Keratinocyte (primary cell): ENCODE measurements at regions not wholly inside any gene's neighbourhood (a gene's known extent, or its start where the extent isn't known, plus 50 kb on each side); places are given as distances from the start of the nearest gene placed in this dataset.

Experiments used
- DNase-seq: peaks from one replicate; pipeline ENCODE4 v3.0.0-alpha.2; 2011; ENCODE audit warnings: low read depth, missing footprints, low spot score
- FAIRE-seq: peaks from 2 replicates; lab custom pipeline; 2011; peaks lifted over from hg19 to GRCh38; lab: Jason Lieb, UNC
- H2AFZ ChIP-seq: 2 replicates; pipeline ENCODE4 v1.6.0; 2012; ENCODE audit warnings: low read length, control low read depth, inconsistent platforms; ENCODE audit not compliant: control insufficient read depth
- H3K27ac ChIP-seq: 2 replicates; pipeline ENCODE4 v1.5.1; 2011; ENCODE audit warnings: low read length; ENCODE audit not compliant: control insufficient read depth, insufficient read depth
- H3K27me3 ChIP-seq: 3 replicates; pipeline ENCODE4 v1.6.0; 2011; ENCODE audit warnings: low read length; ENCODE audit not compliant: control insufficient read depth, insufficient read depth; ENCODE audit errors: extremely low read depth
- H3K36me3 ChIP-seq, 2 experiments: 2 replicates in 1 of 2; 3 replicates in 1 of 2; pipeline ENCODE4 v1.5.1; 2011; ENCODE audit warnings: low read length in 2 of 2, mild to moderate bottlenecking in 1 of 2; ENCODE audit not compliant: control insufficient read depth in 2 of 2, insufficient read depth in 2 of 2; ENCODE audit errors: extremely low read depth in 1 of 2
- H3K4me1 ChIP-seq: 3 replicates; pipeline ENCODE4 v1.5.1; 2011; ENCODE audit warnings: low read length; ENCODE audit not compliant: control insufficient read depth, insufficient read depth; ENCODE audit errors: extremely low read depth
- H3K4me2 ChIP-seq: 3 replicates; pipeline ENCODE4 v1.6.0; 2011; ENCODE audit warnings: low read depth, low read length; ENCODE audit not compliant: control insufficient read depth, insufficient read depth; ENCODE audit errors: extremely low read depth
- H3K4me3 ChIP-seq, 3 experiments: fragments of 200-600 bp in 1 of 3; sonication (generic) in 1 of 3; 2 replicates in 2 of 3; 3 replicates in 1 of 3; pipeline ENCODE4 v1.5.1; 2011 to 2016; ENCODE audit warnings: low read length in 3 of 3, mild to moderate bottlenecking in 3 of 3, control low read depth in 2 of 3, inconsistent platforms in 1 of 3, low read depth in 1 of 3, mixed read lengths in 1 of 3, mixed run types in 1 of 3, moderate library complexity in 1 of 3; ENCODE audit not compliant: control insufficient read depth in 2 of 3, insufficient read depth in 2 of 3; ENCODE audit errors: extremely low read depth in 1 of 3
- H3K79me2 ChIP-seq: 2 replicates; pipeline ENCODE4 v1.6.0; 2012; ENCODE audit warnings: low read length; ENCODE audit not compliant: control insufficient read depth, insufficient read depth
- H3K9ac ChIP-seq: 3 replicates; pipeline ENCODE4 v1.6.0; 2011; ENCODE audit warnings: low read length; ENCODE audit not compliant: control insufficient read depth, insufficient read depth; ENCODE audit errors: extremely low read depth
- H3K9me1 ChIP-seq: 3 replicates; pipeline ENCODE4 v1.6.0; 2011; ENCODE audit warnings: low read length; ENCODE audit not compliant: control insufficient read depth, insufficient read depth; ENCODE audit errors: extremely low read depth
- H3K9me3 ChIP-seq: 2 replicates; pipeline ENCODE4 v1.5.1; 2012; ENCODE audit warnings: low read depth, low read length; ENCODE audit not compliant: control insufficient read depth
- H4K20me1 ChIP-seq: 3 replicates; pipeline ENCODE4 v1.6.0; 2011; ENCODE audit warnings: low read length; ENCODE audit not compliant: control insufficient read depth, insufficient read depth; ENCODE audit errors: extremely low read depth
- EZH2 ChIP-seq: IDR thresholded peaks from one replicate; pipeline ENCODE4 v1.6.1; 2012; ENCODE audit warnings: inconsistent platforms, mild to moderate bottlenecking, low read length, moderate library complexity
- dilution Hi-C: fragments of 300-500 bp; cut with MboI; formaldehyde crosslinking; loops from one replicate; pipeline ENCODE4 v1.7.0; 2020; ENCODE audit warnings: low sequenced_read_pairs; ENCODE audit not compliant: extremely low pct_ligation_motif_present
- TF ChIP-seq, protein P1 (sequence below), 3 experiments: IDR thresholded peaks in 1 of 3; conservative IDR thresholded peaks in 1 of 3; optimal IDR thresholded peaks in 1 of 3; 2 replicates in 2 of 3; 3 replicates in 1 of 3; pipeline versions ENCODE3 to v1.5.1; 2011; ENCODE audit warnings: low read length in 3 of 3, mild to moderate bottlenecking in 3 of 3, moderate library complexity in 2 of 3, control low read depth in 1 of 3, inconsistent platforms in 1 of 3; ENCODE audit not compliant: insufficient read depth in 2 of 3; ENCODE audit errors: extremely low read depth in 1 of 3

DNA sequence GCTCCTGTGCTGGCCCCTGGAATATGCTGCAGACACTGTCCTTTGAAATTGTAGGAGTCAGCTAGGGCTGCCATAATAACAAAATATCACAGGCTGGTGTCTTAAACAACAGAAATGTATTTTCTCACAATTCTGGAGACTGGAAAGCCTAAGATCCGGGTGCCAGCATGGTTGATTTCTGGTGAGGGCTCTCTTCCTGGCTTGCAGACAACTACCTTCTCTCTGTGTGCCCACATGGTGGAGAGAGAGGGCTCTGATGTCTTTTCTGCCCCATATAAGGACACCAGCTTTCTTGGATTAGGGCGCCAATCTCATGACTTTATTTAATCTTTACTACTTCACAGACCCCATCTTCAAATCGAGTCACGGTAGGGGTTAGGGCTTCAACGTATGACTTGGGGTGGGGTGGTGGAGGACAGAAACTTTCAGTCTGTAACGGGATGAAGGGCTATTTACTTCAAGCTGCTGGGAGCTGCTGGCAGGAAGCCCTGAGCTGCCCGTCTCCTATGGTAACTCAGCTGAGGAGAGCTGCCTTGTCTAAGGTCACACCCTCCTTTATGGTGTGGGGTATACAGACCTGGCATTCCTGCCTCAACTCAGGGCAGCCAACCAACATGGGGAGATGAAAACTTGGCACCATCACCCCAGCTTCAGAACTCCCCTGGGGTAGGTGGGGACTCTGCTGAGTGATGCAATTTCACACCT, 142.9 kb upstream of the ZBED5 start:
- DNase-seq (no peak), FAIRE-seq (no peak)
- no peak overlapping the region for H3K27ac ChIP-seq
- H2AFZ ChIP-seq: no peak overlapping the region
- H3K4me3 ChIP-seq: no peak overlapping the region
- H3K27me3 ChIP-seq: peaks cover 25% of the 10 kb centered on the region
- no peak overlapping the region for H3K9ac ChIP-seq
- no peak overlapping the region for H3K4me2 ChIP-seq
- no peak for TF ChIP-seq EZH2
- TF ChIP-seq, protein P1, sequence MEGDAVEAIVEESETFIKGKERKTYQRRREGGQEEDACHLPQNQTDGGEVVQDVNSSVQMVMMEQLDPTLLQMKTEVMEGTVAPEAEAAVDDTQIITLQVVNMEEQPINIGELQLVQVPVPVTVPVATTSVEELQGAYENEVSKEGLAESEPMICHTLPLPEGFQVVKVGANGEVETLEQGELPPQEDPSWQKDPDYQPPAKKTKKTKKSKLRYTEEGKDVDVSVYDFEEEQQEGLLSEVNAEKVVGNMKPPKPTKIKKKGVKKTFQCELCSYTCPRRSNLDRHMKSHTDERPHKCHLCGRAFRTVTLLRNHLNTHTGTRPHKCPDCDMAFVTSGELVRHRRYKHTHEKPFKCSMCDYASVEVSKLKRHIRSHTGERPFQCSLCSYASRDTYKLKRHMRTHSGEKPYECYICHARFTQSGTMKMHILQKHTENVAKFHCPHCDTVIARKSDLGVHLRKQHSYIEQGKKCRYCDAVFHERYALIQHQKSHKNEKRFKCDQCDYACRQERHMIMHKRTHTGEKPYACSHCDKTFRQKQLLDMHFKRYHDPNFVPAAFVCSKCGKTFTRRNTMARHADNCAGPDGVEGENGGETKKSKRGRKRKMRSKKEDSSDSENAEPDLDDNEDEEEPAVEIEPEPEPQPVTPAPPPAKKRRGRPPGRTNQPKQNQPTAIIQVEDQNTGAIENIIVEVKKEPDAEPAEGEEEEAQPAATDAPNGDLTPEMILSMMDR (optimal IDR thresholded peaks at IDR 0.05 in 1 of 3, IDR thresholded peaks at IDR 0.05 in 1 of 3, conservative IDR thresholded peaks at IDR 0.05 in 1 of 3; ENCODE audit: extremely low read depth in 1 of 3, insufficient read depth in 2 of 3, low read length in 3 of 3): no peak
- H3K9me1 ChIP-seq: no peaks in the 10 kb centered on the region
- no peaks in the 10 kb centered on the region for H3K36me3 ChIP-seq
- H3K9me3 ChIP-seq: no peaks in the 10 kb centered on the region
- no peaks in the 10 kb centered on the region for H3K79me2 ChIP-seq
- dilution Hi-C loops: no loop called here
- no peaks in the 10 kb centered on the region for H4K20me1 ChIP-seq
- H3K4me1 ChIP-seq: no peaks in the 10 kb centered on the region

DNA sequence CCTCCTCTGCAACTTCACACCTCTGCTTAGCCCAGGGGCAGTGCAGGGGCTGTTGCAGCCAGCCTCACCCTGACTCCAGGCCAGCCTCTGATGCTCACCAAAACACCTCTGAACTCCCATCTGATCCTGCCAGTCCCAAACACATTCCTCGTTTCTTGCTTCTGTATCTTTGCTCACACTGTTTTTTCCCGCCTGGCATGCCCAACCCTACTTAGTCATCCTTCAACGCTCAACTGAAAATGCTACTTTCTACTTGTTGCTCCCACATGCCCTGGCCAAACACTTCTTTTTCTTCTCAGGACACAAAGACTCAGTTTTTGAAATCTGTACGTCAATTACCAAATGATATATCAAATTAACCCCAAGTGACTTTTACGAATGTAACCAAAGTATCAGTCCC, 140.8 kb upstream of the ZBED5 start:
- H4K20me1 ChIP-seq: no peaks in the 10 kb centered on the region
- H3K4me1 ChIP-seq: no peaks in the 10 kb centered on the region
- no peak overlapping the region for H2AFZ ChIP-seq
- no peaks in the 10 kb centered on the region for H3K79me2 ChIP-seq
- H3K27ac ChIP-seq: no peak overlapping the region
- no peaks in the 10 kb centered on the region for H3K9me3 ChIP-seq
- dilution Hi-C loops: no loop called here
- no peaks in the 10 kb centered on the region for H3K36me3 ChIP-seq
- peaks cover 17% of the 10 kb centered on the region for H3K27me3 ChIP-seq
- TF ChIP-seq EZH2: no peak
- TF ChIP-seq, protein P1 (optimal IDR thresholded peaks at IDR 0.05 in 1 of 3, IDR thresholded peaks at IDR 0.05 in 1 of 3, conservative IDR thresholded peaks at IDR 0.05 in 1 of 3; ENCODE audit: extremely low read depth in 1 of 3, insufficient read depth in 2 of 3, low read length in 3 of 3): no peak
- DNase-seq: no peak
- H3K9me1 ChIP-seq: no peaks in the 10 kb centered on the region
- H3K4me3 ChIP-seq: no peak overlapping the region
- peak; percentile 23 for FAIRE-seq
- no peak overlapping the region for H3K4me2 ChIP-seq
- H3K9ac ChIP-seq: no peak overlapping the region
